ENCODE measurements at regions not wholly inside any gene's neighbourhood (a gene's known extent, or its start where the extent isn't known, plus 50 kb on each side); places are given as distances from the start of the nearest gene placed in this dataset.

GRCh38 chr13:91086936-91087716, 260.4 kb upstream of the MIR17HG start:
- DNase-seq (ENCODE audit: low spot score), result no peak

DNA sequence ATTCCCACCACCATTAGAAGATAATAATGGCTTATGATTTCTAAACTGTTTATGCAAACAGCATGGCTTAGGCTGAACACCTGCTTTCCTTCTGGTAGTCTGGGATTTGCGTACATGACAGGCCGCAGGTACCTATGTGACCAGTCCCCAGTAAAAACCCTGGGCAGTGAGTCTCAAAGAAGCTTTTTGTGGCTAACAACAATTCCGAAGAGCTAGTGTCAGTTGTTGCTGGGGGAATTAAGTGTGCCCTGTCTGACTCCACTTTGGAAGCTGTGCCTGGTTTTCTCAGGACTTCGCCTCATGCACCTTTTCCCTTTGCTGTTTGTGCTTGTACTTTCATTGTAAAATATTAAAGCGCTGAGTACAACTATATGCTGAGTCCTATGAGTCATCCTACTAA, 250.2 kb upstream of the MIR17HG start:
- DNase-seq (ENCODE audit: low spot score), result no peak

GRCh38 chr13:91099877-91100276, 247.6 kb upstream of the MIR17HG start:
- DNase-seq (ENCODE audit: low spot score), result no peak

DNA sequence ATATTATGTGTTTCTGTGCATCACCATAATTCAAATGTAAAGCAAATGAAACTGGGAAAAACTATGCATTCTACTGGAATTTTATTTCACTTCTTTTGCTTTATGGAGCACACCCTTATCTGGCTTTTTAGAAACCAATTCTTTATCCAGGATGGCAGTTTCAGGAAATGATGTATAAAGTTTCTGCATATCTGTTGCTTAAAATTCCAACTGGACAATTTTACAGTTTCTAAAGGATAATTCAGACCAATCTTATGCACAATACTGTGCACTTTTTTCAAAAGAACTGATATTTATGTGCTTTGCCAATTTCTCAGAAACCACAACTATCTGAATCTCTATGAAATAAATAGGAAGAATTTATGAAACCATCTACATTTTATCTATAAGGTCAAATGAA, 246.5 kb upstream of the MIR17HG start:
- no peak for DNase-seq (ENCODE audit: low spot score)

- DNase-seq (ENCODE audit: low spot score), result no peak
Measured at GRCh38 chr13:91101381-91101780, 246.1 kb upstream of the MIR17HG start.

GRCh38 chr13:91105270-91105669, 242.2 kb upstream of the MIR17HG start:
- no peak for DNase-seq (ENCODE audit: low spot score)

- no peak for DNase-seq (ENCODE audit: low spot score)
Measured at GRCh38 chr13:91106565-91106964, 240.9 kb upstream of the MIR17HG start.

GRCh38 chr13:91108315-91108714, 239.2 kb upstream of the MIR17HG start:
- DNase-seq (ENCODE audit: low spot score), result no peak

GRCh38 chr13:91111476-91112200, 235.8 kb upstream of the MIR17HG start:
- no peak for DNase-seq (ENCODE audit: low spot score)

DNA sequence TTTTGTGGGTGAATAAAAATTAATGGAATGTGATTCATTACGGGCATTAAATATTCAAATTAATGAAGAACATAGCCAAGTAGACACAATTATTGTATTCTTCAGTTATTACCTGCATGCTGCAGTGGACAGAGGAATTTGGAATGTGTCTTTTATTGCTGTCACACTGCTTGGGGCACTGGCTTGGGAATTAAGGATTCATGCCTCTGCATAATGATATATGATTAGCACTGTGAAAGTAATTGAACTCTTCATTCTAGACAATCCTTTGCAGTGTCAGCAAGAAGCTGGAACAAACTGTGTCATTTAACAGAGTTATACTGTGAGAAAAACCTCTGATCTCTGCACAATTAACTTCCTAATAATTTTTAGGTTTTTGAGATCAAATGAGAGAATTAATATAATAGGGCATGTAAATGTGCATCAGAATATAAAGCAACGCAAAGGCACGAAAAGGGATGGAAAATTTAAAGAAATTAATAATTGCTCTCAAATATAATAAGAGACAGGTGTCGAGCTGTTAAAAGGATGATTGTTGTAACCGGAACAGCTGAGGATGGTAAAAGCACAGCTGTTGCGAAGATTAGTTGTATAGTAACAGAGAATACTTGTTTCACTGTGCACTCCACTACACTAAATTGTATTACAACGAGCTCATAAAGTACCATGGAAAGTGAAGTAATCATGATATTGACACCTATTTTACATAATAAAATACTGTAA, 235.1 kb upstream of the MIR17HG start:
- no peak for DNase-seq (ENCODE audit: low spot score)

- DNase-seq (ENCODE audit: low spot score), result no peak
Measured at GRCh38 chr13:91112924-91113277, 234.6 kb upstream of the MIR17HG start.

DNA sequence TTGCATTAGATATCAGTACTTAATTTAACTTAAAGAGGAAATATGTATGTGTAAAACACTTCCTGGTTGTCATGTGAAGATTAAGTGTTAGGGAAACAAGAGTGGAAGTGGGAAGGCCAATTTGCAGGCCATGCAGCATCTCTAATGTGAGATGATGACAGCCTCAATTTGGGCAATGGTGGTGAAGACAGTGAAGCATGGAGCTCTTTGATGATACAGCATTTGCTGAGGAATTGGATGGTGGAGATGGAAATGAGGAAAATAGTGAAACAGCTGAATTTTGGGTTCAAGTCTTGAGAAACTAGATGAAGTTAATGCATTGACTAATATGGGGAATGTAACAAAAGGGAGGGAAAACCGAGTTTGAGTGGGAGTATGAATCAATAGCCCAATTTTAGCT, 231.7 kb upstream of the MIR17HG start:
- DNase-seq (ENCODE audit: low spot score), result no peak

GRCh38 chr13:91117351-91117750, 230.1 kb upstream of the MIR17HG start:
- DNase-seq (ENCODE audit: low spot score), result no peak

- DNase-seq (ENCODE audit: low spot score), result no peak
Measured at GRCh38 chr13:91119643-91120042, 227.8 kb upstream of the MIR17HG start.

- DNase-seq (ENCODE audit: low spot score), result no peak
Measured at GRCh38 chr13:91122766-91123165, 224.7 kb upstream of the MIR17HG start.

- no peak for DNase-seq (ENCODE audit: low spot score)
Measured at GRCh38 chr13:91123456-91124127, 223.9 kb upstream of the MIR17HG start.

DNA sequence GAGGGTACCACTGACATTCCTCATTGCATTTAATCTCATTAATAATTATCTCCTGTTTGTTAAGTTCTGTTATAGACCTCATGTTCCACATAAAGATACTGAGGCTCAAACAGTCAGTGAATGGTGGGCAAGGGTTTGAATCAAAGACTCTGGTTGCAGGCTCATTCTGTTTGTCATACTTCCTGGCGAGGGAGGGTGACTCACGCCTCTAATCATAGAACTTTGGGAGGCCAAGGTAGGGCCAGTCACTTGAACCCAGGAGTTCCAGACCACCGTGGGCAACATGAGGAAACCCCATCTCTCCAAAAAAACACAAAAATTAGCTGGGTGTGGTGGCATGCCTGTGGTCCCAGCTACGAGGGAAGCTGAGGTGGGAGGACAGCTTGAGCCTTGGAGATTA, 220.7 kb upstream of the MIR17HG start:
- DNase-seq (ENCODE audit: low spot score), result no peak

GRCh38 chr13:91127995-91128394, 219.5 kb upstream of the MIR17HG start:
- no peak for DNase-seq (ENCODE audit: low spot score)

DNA sequence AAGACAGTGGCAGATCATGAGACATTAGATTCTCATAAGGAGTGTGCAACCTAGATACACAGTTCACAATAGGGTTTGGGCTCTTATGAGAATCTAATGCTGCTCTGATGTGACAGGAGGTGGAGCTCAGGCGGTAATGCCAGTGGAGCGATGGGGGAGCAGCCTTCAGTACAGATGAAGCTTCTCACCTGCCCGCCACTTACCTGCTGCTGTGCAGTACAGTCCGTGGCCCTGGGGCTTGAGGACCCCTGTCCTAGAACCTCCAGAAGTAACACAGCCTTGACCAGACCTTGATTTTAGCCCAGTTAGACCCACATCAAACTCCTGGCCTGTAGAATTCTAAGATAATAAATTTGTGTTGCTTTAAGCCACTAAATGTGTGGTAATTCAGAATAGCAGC, 215.1 kb upstream of the MIR17HG start:
- DNase-seq (ENCODE audit: low spot score), result no peak

DNA sequence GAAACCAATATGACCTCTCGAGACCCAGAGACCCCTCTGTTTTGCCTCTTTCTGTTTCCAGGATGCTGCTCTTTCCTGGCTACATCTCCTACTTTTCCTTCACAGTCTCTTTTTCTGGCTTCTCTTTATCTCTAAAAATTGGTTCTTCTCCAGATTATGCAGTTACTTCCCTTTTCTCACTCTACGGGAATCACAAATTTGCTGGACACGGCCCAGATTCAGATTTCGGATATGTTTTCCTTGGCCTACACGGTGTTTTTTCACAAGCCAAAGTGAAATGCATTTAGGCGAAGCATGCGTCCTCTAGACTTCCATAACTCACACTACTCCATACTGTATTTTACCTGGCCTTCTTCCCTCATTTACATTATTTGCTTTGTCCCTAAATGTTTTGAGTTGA, 214.7 kb upstream of the MIR17HG start:
- no peak for DNase-seq (ENCODE audit: low spot score)

DNA sequence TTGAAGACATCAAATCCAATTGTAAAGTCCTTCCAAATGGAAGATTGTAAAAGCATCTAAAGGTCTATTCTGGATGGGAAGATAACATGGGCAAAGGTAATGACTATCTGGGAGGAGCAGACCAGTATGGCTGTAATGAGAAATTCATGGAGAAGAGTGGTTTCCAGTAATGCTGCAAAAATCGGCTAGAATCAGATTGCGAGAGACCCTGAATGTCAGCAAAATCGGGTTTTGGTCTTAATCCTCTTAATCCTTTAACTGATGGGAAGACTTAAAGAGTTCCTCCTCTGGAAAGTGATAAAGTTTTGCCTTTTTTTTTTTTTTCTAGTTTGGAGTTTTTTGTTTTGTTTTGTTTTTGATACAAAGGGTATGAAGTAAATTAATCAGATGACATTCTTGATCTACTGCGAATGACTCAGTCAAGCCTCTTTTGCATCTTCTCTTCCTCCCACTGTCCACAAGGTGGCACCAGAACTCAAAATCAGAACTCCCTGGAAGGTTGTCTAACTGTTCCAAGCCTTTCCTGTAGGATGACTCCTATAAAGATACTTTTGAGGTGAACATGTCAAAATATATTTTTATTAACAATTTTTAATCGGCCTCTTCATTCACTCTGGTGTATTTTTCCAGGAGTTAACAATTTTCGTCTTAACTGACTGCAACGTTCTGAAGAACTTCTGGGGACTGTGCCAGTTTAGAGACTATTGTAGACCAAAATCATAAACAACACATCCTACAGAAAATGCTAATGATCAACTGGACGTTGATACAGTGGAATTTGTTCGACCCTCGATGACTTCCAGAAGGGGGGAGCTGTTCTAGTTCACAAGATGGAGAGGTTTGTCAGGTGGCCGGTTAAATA, 213.3 kb upstream of the MIR17HG start:
- peak; percentile 73 for DNase-seq (ENCODE audit: low spot score)

DNA sequence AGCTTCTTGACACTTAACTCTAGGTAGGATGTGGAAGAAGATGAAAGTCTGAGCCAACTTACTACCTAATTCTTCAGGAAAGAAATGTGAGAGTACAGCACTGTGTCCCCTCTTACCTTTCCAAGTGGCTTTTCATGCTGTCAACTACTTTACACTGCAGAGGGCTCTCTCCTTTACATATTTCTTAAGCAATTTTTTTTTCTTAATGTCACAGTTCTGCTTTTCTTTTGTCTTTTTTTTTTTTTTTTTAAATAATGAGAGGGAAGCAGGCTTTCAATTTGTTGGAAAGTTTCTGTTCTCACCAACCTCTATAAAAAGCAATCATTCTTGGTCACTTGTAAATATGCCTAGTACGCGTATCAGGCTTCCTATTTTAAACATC, 212.7 kb upstream of the MIR17HG start:
- DNase-seq (ENCODE audit: low spot score), result no peak

All from COLO829 (cell line).